ENCODE measurements at regions not wholly inside any gene's neighbourhood (a gene's known extent, or its start where the extent isn't known, plus 50 kb on each side); places are given as distances from the start of the nearest gene placed in this dataset.
A peak's percentile ranks its signal among the peaks of the same experiment; 100 is the strongest.

DNA sequence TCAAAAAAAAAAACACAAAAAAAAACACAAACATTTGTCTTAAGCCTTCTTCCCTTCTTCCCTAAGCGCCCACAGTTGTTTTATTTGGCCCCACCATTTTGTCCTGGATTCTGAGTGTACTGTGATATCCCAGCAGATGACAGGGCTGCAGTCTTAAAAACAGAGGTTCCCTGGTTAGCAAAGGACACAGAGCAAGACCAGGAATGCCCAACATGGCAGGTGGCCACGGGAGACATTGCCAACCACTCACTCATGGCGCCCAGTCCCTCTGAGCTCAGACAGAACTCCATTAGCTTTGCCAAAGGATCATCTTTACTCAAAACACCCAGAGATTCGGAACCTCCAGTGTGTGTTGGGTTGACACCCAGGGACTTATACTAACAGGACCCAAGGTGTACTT is 249.3 kb downstream of the MRTFB start:
- 0 out of 2 replicates have a peak, but pooled peaks have one; percentile 14 for TF ChIP-seq POLR2A (IDR thresholded peaks at IDR 0.05; ENCODE audit: low read depth, low read length)
- no peak for TF ChIP-seq RAD21 (IDR thresholded peaks at IDR 0.05; ENCODE audit: insufficient read depth, low read depth, low read length)
- H3K9ac ChIP-seq (ENCODE audit: control insufficient read depth, insufficient read depth, low read length): no peak overlapping the region
- no peak overlapping the region for H2AFZ ChIP-seq (ENCODE audit: control insufficient read depth, low read depth, low read length)
- DNase-seq (ENCODE audit: low read depth, low spot score) (no peak), FAIRE-seq (no peak), ATAC-seq (no peak)
- H4K20me1 ChIP-seq (ENCODE audit: control insufficient read depth, insufficient read depth): peaks cover 5% of the 10 kb centered on the region; the same call in 1 of the 2 replicates
- no peak overlapping the region for H3K27ac ChIP-seq (ENCODE audit: control insufficient read depth, insufficient read depth)
- in situ Hi-C loops (cut with MboI) (no loop called here), intact Hi-C loops (cut with micrococcal nuclease; ENCODE audit: unreplicated experiment) (no loop called here)
- H3K79me2 ChIP-seq (ENCODE audit: control insufficient read depth, insufficient read depth, low read length): peaks cover 78% of the 10 kb centered on the region
- BruUV-seq (replicated peaks): no TSS peak
- 98% methylated on average over 4 of the region's 4 CpGs for WGBS (ENCODE audit: insufficient coverage, insufficient replicate concordance, low lambda C conversion rate, missing lambda C conversion rate)
- H3K4me1 ChIP-seq (ENCODE audit: control insufficient read depth, insufficient read depth, low read length): no peaks in the 10 kb centered on the region
- no peaks in the 10 kb centered on the region; the same call in 2 of the 3 replicates for H3K9me3 ChIP-seq (replicated peaks; ENCODE audit: control insufficient read depth, insufficient read depth, low read length)
- no peaks in the 10 kb centered on the region for H3K27me3 ChIP-seq (replicated peaks in 1 of 2; ENCODE audit: control insufficient read depth in 2 of 2, insufficient read depth in 2 of 2, low read length in 1 of 2)
- POLR2A ChIA-PET: interaction anchor here (0.7 kb wide), 1 partner anchor 139 kb away, joined by 5 read pairs; no protein-coding TSS in a partner anchor
- SMC1A ChIA-PET (ENCODE audit: uncharacterized antibody, unreplicated experiment): interaction anchor here (0.6 to 1.2 kb wide), 2 partner anchors 9 to 124 kb away, joined by 3 to 4 read pairs; no protein-coding TSS in a partner anchor
- RAD21 ChIA-PET (ENCODE audit: unreplicated experiment): no interaction called here
- peaks cover 18 to 26% of the 10 kb centered on the region in 2 experiments for H3K36me3 ChIP-seq (ENCODE audit: control insufficient read depth in 2 of 2, insufficient read depth in 2 of 2, low read length in 1 of 2)
- H3K4me2 ChIP-seq (ENCODE audit: control insufficient read depth, insufficient read depth): no peak overlapping the region
- CTCF ChIA-PET: no interaction called here
- H3K4me3 ChIP-seq: no peak overlapping the region
